Upper lobe of left lung (tissue), 6 donors: ENCODE measurements at regions not wholly inside any gene's neighbourhood (a gene's known extent, or its start where the extent isn't known, plus 50 kb on each side); places are given as distances from the start of the nearest gene placed in this dataset.

Source experiments
- ATAC-seq, 2 donors: fragments of 200-7000 bp; cut with Tn5 transposase; one replicate each; pipeline ENCODE4 v1.9.1; 2022; ENCODE audit warnings: mild to moderate bottlenecking in 2 of 2, moderate library complexity in 2 of 2; ENCODE audit not compliant: low FRiP score in 2 of 2
- DNase-seq, 2 donors: peaks; one replicate each; pipeline ENCODE4 v3.0.0-alpha.2; 2019 to 2020
- H3K27ac ChIP-seq, 4 donors: fragments of 200-600 bp; sonication (generic); one replicate each; pipeline ENCODE4 v1.5.1; 2016 to 2019
- H3K27me3 ChIP-seq, 4 donors: fragments of 200-600 bp; sonication (generic); one replicate each; pipeline ENCODE4 v1.5.1; 2017 to 2019
- H3K36me3 ChIP-seq, 4 donors: fragments of 200-600 bp; sonication (generic); one replicate each; pipeline ENCODE4 v1.5.1; 2016 to 2019
- H3K4me1 ChIP-seq, 4 donors: fragments of 200-600 bp; sonication (generic); one replicate each; pipeline ENCODE4 v1.5.1; 2018 to 2019
- H3K4me3 ChIP-seq, 4 donors: fragments of 200-600 bp; sonication (generic); one replicate each; pipeline ENCODE4 v1.5.1; 2017 to 2019; ENCODE audit warnings: mild to moderate bottlenecking in 2 of 4, moderate library complexity in 1 of 4
- H3K9me3 ChIP-seq, 4 donors: fragments of 200-600 bp; sonication (generic); one replicate each; pipeline ENCODE4 v1.5.1; 2018 to 2019
- EP300 ChIP-seq, 4 donors: sonication (generic); formaldehyde crosslinking; IDR thresholded peaks; one replicate each; pipeline ENCODE4 v1.5.1; 2017; ENCODE audit warnings: antibody characterized with exemption in 4 of 4, control low read depth in 2 of 4
- POLR2A ChIP-seq, 4 donors: fragments of 450-650 bp; IDR thresholded peaks; one replicate each; pipeline ENCODE4 v1.5.1; 2016 to 2017; ENCODE audit warnings: antibody characterized with exemption in 4 of 4, mild to moderate bottlenecking in 2 of 4
- POLR2AphosphoS5 ChIP-seq, 2 donors: sonication (generic); formaldehyde crosslinking; IDR thresholded peaks; one replicate each; pipeline ENCODE4 v1.5.1; 2017; ENCODE audit warnings: antibody characterized with exemption in 2 of 2
- WGBS, 2 donors: methylation state at CpG; one replicate each; pipeline ENCODE4 v1.1.5; 2017 to 2018; 5-methylcytosine and 5-hydroxymethylcytosine counted together
- TF ChIP-seq, protein P1 (sequence below), 6 experiments: fragments of 450-650 bp in 4 of 6; fragments of 200-600 bp in 2 of 6; sonication (generic) in 2 of 6; IDR thresholded peaks; one replicate each; pipeline ENCODE4 v1.5.1; 2016 to 2019; ENCODE audit warnings: antibody characterized with exemption in 6 of 6
- donor health status: DM: no; HTN: no; CAD: no; lungs with moderate emphysema.
- donor health status: DM: no; HTN: yes; CAD: no; lungs with severe emphysema.

DNA sequence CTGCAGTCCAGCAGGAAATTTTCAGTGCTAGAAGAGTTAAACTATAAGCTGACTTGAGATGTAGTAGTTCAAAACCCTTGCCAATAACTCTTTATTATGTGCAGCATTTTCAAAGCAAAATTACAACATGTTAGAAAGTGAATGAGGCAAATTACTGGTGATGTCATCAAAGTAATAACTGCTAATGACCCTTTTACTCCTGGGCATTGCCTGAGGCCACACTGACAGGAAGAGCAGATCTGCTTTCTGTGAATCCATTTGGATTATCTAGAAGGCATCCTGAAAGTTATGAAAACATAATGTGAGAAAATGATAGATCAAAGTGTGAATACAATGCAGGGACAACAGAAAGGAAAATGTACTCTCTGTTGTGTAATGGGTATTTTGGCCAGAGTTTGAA is 139.6 kb upstream of the TRIB2 start:
- H3K36me3 ChIP-seq = no peaks in the 10 kb centered on the region
- no peak overlapping the region for H3K4me3 ChIP-seq
- no peaks in the 10 kb centered on the region for H3K27me3 ChIP-seq
- TF ChIP-seq POLR2A (IDR thresholded peaks at IDR 0.05) = no peak
- no peak for TF ChIP-seq EP300 (IDR thresholded peaks at IDR 0.05)
- no peak for TF ChIP-seq POLR2AphosphoS5 (IDR thresholded peaks at IDR 0.05)
- TF ChIP-seq, protein P1, sequence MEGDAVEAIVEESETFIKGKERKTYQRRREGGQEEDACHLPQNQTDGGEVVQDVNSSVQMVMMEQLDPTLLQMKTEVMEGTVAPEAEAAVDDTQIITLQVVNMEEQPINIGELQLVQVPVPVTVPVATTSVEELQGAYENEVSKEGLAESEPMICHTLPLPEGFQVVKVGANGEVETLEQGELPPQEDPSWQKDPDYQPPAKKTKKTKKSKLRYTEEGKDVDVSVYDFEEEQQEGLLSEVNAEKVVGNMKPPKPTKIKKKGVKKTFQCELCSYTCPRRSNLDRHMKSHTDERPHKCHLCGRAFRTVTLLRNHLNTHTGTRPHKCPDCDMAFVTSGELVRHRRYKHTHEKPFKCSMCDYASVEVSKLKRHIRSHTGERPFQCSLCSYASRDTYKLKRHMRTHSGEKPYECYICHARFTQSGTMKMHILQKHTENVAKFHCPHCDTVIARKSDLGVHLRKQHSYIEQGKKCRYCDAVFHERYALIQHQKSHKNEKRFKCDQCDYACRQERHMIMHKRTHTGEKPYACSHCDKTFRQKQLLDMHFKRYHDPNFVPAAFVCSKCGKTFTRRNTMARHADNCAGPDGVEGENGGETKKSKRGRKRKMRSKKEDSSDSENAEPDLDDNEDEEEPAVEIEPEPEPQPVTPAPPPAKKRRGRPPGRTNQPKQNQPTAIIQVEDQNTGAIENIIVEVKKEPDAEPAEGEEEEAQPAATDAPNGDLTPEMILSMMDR (IDR thresholded peaks at IDR 0.05) = no peak
- no peak for DNase-seq
- ATAC-seq = no peak
- H3K9me3 ChIP-seq = no peaks in the 10 kb centered on the region
- H3K4me1 ChIP-seq = no peaks in the 10 kb centered on the region
- H3K27ac ChIP-seq = no peak overlapping the region

DNA sequence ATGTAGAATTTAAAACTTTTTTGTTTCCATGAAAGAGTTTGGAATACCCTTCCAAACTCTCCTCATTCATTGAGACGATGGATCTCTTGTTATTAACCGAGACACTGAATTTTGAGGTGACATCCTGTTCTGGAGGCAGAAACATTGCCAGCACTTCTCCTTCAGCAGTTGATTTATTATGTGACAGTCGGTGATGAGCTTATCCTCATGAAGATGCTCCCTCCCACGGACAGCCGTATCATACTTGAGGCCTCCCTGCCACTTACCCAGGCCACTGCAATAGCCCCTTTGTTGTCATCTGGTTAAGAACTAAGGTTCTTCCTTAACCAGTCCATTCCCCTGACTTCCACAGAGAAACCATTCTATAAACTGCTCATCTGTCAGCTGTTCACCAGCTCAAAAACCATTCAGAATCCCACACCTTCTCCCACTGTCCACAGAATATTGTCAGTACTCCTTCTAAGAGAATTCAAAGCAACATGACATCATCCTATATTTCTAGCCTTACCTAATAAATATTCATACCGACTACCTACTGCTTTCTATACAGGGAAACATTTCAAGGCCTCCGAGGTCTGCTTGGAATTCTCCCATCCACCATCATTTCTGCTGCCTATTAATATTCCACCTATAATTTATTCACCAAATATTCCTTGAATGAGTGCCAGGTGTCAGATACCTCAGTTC is 139.0 kb upstream of the TRIB2 start:
- 81 to 87% methylated on average over 7 of the region's 7 CpGs for WGBS, 2 donors
- no peak overlapping the region for H3K27ac ChIP-seq
- no peaks in the 10 kb centered on the region for H3K36me3 ChIP-seq
- no peak overlapping the region for H3K4me3 ChIP-seq
- no peaks in the 10 kb centered on the region for H3K27me3 ChIP-seq
- TF ChIP-seq, protein P1 (IDR thresholded peaks at IDR 0.05) = no peak
- no peak for TF ChIP-seq EP300 (IDR thresholded peaks at IDR 0.05)
- no peak for TF ChIP-seq POLR2A (IDR thresholded peaks at IDR 0.05)
- no peak for TF ChIP-seq POLR2AphosphoS5 (IDR thresholded peaks at IDR 0.05)
- H3K4me1 ChIP-seq = no peaks in the 10 kb centered on the region
- H3K9me3 ChIP-seq = no peaks in the 10 kb centered on the region
- ATAC-seq (no peak), DNase-seq (no peak)

DNA sequence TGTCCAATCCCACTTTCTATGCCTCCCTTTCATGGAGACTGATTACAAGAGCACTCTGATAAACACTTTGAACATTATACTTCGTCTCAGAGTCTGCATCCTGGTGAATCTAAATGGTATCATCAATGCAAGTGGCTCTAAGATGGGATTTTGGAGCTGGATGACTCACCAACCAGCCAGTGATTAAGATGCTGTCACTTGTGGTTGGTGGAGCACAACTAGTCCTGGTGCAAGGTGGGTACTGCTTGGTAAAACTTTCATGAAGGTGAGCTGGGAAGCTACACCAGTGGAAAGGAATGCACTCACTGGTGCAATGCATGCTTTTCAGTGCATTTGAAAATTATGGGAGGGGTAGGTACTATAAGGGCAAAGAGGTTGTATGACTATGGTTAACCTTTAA is 137.7 kb upstream of the TRIB2 start:
- Histone ChIP-seq H3K36me3 (no peaks in the 10 kb centered on the region), H3K4me1 (no peaks in the 10 kb centered on the region), H3K27me3 (no peaks in the 10 kb centered on the region), H3K9me3 (no peaks in the 10 kb centered on the region), H3K27ac (no peak overlapping the region), H3K4me3 (no peak overlapping the region)
- ATAC-seq (no peak), DNase-seq (no peak)
- 79 to 100% methylated on average over 1 of the region's 1 CpG for WGBS, 2 donors
- TF ChIP-seq POLR2AphosphoS5 (IDR thresholded peaks at IDR 0.05) (no peak), EP300 (IDR thresholded peaks at IDR 0.05) (no peak), POLR2A (IDR thresholded peaks at IDR 0.05) (no peak)
- TF ChIP-seq, protein P1 (IDR thresholded peaks at IDR 0.05) = no peak

DNA sequence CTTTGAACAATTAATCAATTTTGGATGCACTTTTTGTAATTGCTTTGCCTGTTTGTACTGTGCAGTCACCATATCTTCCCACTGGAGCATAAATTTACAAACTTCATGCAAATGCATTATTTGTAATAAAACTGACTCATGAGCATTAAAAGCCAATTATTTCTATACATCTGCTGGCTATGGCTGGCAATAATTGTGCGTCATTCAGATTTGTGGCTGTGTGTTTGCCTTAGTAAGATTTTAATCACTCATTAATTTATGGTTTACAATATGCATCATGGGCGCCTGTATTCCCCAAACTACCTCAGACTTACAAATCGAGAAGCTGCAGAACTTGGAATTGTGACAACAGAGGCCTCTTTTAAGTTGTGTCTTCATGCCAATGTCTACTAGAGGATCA is 132.4 kb upstream of the TRIB2 start:
- no peaks in the 10 kb centered on the region for H3K36me3 ChIP-seq
- no peaks in the 10 kb centered on the region for H3K9me3 ChIP-seq
- no peaks in the 10 kb centered on the region for H3K27me3 ChIP-seq
- H3K27ac ChIP-seq = no peak overlapping the region
- TF ChIP-seq POLR2A (IDR thresholded peaks at IDR 0.05) (no peak), POLR2AphosphoS5 (IDR thresholded peaks at IDR 0.05) (no peak), EP300 (IDR thresholded peaks at IDR 0.05) (no peak)
- TF ChIP-seq, protein P1 (IDR thresholded peaks at IDR 0.05) = no peak
- no peak for ATAC-seq
- no peak for DNase-seq
- 96 to 97% methylated on average over 3 of the region's 3 CpGs for WGBS, 2 donors
- H3K4me1 ChIP-seq = peaks cover 0 to 11% (median 6%) of the 10 kb centered on the region in 4 donors
- no peak overlapping the region for H3K4me3 ChIP-seq

DNA sequence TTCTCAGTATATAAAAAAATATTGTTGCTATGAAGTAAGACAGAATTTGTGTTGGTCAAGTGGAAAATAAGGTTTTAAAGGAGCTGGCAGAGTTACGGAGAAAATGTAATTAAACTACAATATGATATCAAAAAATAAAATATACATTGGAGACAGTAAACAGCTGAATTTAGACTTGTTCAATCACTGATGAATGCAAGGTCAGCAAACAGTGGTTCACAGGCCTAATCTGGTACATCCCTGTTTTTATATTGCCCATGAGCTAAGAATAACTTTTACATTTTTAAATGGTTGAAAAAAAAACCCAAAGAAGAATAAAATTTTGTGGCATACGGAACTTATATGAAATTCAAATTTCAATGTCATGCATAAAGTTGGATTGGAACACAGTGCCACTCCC is 131.0 kb upstream of the TRIB2 start:
- no peak overlapping the region for H3K4me3 ChIP-seq
- peaks cover 0 to 11% (median 6%) of the 10 kb centered on the region in 4 donors for H3K4me1 ChIP-seq
- TF ChIP-seq, protein P1 (IDR thresholded peaks at IDR 0.05) = no peak
- TF ChIP-seq POLR2AphosphoS5 (IDR thresholded peaks at IDR 0.05) (no peak), POLR2A (IDR thresholded peaks at IDR 0.05) (no peak), EP300 (IDR thresholded peaks at IDR 0.05) (no peak)
- DNase-seq (no peak), ATAC-seq (no peak)
- no peaks in the 10 kb centered on the region for H3K27me3 ChIP-seq
- no peaks in the 10 kb centered on the region for H3K9me3 ChIP-seq
- 93 to 95% methylated on average over 2 of the region's 2 CpGs for WGBS, 2 donors
- no peaks in the 10 kb centered on the region for H3K36me3 ChIP-seq
- no peak overlapping the region for H3K27ac ChIP-seq
